ENCODE measurements at regions not wholly inside any gene's neighbourhood (a gene's known extent, or its start where the extent isn't known, plus 50 kb on each side); places are given as distances from the start of the nearest gene placed in this dataset.

DNA sequence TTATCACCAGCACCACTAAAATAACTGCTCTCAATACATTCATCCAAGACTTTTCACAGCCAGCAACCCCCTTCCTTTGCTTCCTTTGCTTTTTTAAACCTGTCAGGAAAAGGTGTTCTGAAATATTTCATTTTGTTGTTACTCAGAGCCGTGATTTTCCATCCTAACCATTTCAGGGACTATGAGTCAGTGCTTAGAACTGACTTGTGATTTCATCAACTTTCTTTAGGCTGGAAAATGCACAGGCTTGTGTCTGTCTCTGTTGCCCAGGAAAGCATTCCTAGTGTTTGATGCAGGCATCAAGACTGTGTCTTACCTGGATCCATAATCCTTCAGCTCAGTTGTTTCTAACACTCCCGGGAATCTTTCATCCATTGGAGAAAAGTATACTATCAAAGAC lies 805.6 kb downstream of the BRINP1 start:
- Mint-ChIP-seq H3K9me3 (ENCODE audit: low read depth) (no peaks in the 10 kb centered on the region), H3K36me3 (ENCODE audit: insufficient read depth) (no peaks in the 10 kb centered on the region), H3K4me3 (ENCODE audit: low read depth) (no peak overlapping the region), H3K4me1 (ENCODE audit: low read depth) (no peaks in the 10 kb centered on the region), H3K27ac (no peak overlapping the region), H3K27me3 (no peaks in the 10 kb centered on the region)
- TF ChIP-seq, protein P1, sequence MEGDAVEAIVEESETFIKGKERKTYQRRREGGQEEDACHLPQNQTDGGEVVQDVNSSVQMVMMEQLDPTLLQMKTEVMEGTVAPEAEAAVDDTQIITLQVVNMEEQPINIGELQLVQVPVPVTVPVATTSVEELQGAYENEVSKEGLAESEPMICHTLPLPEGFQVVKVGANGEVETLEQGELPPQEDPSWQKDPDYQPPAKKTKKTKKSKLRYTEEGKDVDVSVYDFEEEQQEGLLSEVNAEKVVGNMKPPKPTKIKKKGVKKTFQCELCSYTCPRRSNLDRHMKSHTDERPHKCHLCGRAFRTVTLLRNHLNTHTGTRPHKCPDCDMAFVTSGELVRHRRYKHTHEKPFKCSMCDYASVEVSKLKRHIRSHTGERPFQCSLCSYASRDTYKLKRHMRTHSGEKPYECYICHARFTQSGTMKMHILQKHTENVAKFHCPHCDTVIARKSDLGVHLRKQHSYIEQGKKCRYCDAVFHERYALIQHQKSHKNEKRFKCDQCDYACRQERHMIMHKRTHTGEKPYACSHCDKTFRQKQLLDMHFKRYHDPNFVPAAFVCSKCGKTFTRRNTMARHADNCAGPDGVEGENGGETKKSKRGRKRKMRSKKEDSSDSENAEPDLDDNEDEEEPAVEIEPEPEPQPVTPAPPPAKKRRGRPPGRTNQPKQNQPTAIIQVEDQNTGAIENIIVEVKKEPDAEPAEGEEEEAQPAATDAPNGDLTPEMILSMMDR (IDR thresholded peaks at IDR 0.05; ENCODE audit: unreplicated experiment), result no peak
- no peak for DNase-seq (ENCODE audit: low spot score, unreplicated experiment)

DNA sequence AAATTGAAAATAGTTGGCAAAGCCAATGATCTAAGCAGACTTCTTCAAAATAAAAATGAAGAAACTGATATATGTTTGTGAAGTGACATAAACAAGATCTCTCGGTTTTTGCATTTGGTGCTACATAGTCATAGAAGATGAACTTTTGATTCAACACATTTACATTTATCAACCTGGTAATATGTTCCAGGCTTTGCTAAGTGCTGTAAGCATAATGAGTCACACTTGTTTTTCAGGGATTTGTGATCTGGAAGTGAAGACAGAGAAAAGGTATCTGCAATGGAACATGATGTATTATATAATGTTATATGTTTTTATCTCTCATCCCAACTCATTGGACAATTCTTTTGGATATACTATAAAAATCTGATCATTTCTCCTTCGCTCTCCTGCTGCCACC lies 801.4 kb downstream of the BRINP1 start:
- TF ChIP-seq, protein P1 (IDR thresholded peaks at IDR 0.05; ENCODE audit: unreplicated experiment), result no peak
- no peaks in the 10 kb centered on the region for H3K4me1 Mint-ChIP-seq (ENCODE audit: low read depth)
- H3K9me3 Mint-ChIP-seq (ENCODE audit: low read depth), result no peaks in the 10 kb centered on the region
- no peak for DNase-seq (ENCODE audit: low spot score, unreplicated experiment)
- no peak overlapping the region for H3K27ac Mint-ChIP-seq
- no peak overlapping the region for H3K4me3 Mint-ChIP-seq (ENCODE audit: low read depth)
- no peaks in the 10 kb centered on the region for H3K36me3 Mint-ChIP-seq (ENCODE audit: insufficient read depth)
- H3K27me3 Mint-ChIP-seq, result no peaks in the 10 kb centered on the region

DNA sequence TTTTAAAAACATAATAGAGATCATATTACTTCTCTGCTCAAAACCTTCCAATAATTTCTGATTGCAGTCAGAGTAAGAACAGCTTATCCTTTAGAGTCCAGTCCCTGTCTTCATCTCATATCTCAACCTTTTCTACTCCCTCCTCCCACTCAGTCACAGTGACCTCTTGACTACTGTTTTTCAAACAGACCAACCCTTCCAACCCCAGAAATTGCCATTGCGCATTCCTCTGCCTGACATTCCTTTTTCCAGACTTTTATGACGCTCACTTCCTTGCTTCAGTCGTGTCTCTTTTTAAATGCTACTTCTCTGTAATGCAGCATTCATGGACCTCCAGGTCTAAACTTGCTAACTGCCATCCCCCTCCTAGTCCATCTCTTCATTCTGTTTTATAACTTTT lies 800.5 kb downstream of the BRINP1 start:
- Mint-ChIP-seq H3K36me3 (ENCODE audit: insufficient read depth) (no peaks in the 10 kb centered on the region), H3K4me3 (ENCODE audit: low read depth) (no peak overlapping the region), H3K27ac (no peak overlapping the region), H3K9me3 (ENCODE audit: low read depth) (no peaks in the 10 kb centered on the region), H3K4me1 (ENCODE audit: low read depth) (no peaks in the 10 kb centered on the region), H3K27me3 (no peaks in the 10 kb centered on the region)
- TF ChIP-seq, protein P1 (IDR thresholded peaks at IDR 0.05; ENCODE audit: unreplicated experiment), result no peak
- no peak for DNase-seq (ENCODE audit: low spot score, unreplicated experiment)

DNA sequence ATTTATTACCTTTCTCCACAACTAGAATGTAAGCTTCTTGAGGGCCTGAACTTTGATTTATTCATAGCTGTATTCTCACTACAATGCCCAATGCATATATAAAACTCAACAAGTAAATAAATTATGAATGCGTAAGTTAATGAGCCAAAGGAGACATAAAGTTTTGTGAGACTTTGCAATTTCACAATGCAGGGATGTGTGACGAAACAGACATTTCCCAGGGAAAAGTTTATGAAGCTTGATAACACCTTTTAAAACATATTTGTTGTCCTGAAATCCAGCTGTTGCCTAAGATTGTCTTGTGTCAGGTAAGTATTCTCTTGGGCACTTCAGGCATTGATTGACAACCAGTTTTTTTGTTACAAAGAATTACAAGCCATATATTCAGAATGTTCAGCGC lies 800.1 kb downstream of the BRINP1 start:
- no peaks in the 10 kb centered on the region for H3K9me3 Mint-ChIP-seq (ENCODE audit: low read depth)
- no peaks in the 10 kb centered on the region for H3K36me3 Mint-ChIP-seq (ENCODE audit: insufficient read depth)
- DNase-seq (ENCODE audit: low spot score, unreplicated experiment), result no peak
- H3K4me1 Mint-ChIP-seq (ENCODE audit: low read depth), result no peaks in the 10 kb centered on the region
- no peak overlapping the region for H3K27ac Mint-ChIP-seq
- no peak overlapping the region for H3K4me3 Mint-ChIP-seq (ENCODE audit: low read depth)
- no peaks in the 10 kb centered on the region for H3K27me3 Mint-ChIP-seq
- TF ChIP-seq, protein P1 (IDR thresholded peaks at IDR 0.05; ENCODE audit: unreplicated experiment), result no peak

GRCh38 chr9:118570066-118570465 lies 799.2 kb downstream of the BRINP1 start:
- no peak overlapping the region for H3K27ac Mint-ChIP-seq
- TF ChIP-seq, protein P1 (IDR thresholded peaks at IDR 0.05; ENCODE audit: unreplicated experiment), result no peak
- no peaks in the 10 kb centered on the region for H3K27me3 Mint-ChIP-seq
- H3K9me3 Mint-ChIP-seq (ENCODE audit: low read depth), result no peaks in the 10 kb centered on the region
- no peaks in the 10 kb centered on the region for H3K36me3 Mint-ChIP-seq (ENCODE audit: insufficient read depth)
- H3K4me3 Mint-ChIP-seq (ENCODE audit: low read depth), result no peak overlapping the region
- no peaks in the 10 kb centered on the region for H3K4me1 Mint-ChIP-seq (ENCODE audit: low read depth)
- no peak for DNase-seq (ENCODE audit: low spot score, unreplicated experiment)

All from progenitor cell of endocrine pancreas (in vitro differentiated cells).